PC-3 (cell line): ENCODE measurements at regions not wholly inside any gene's neighbourhood (a gene's known extent, or its start where the extent isn't known, plus 50 kb on each side); places are given as distances from the start of the nearest gene placed in this dataset.

Experiments used
- ATAC-seq: fragments of 200-7000 bp; cut with Tn5 transposase; 2 replicates; pipeline ENCODE4 v1.9.1; 2020; ENCODE audit warnings: mild to moderate bottlenecking, moderate library complexity
- BruUV-seq: library from RNA; stranded (reverse); fragments of 400-500 nt; replicated peaks from 2 replicates; lab custom pipeline; 2021; lab: Mats Ljungman, UMichigan
- CTCF ChIA-PET: fragments of 300-600 bp; sonication (Branson Sonifier 250); formaldehyde crosslinking; loops from one replicate; lab custom pipeline; 2022; ENCODE audit warnings: antibody characterized with exemption; lab: Charles Lee
- POLR2A ChIA-PET: fragments of 300-600 bp; sonication (Branson Sonifier 250); formaldehyde crosslinking; loops from one replicate; lab custom pipeline; 2022; ENCODE audit warnings: antibody characterized with exemption; ENCODE audit not compliant: unreplicated experiment; lab: Charles Lee
- DNase-seq: peaks from one replicate; pipeline ENCODE4 v3.0.0-alpha.2; 2015
- H2AFZ ChIP-seq: fragments of 300-600 bp; sonication (generic); 2 replicates; pipeline ENCODE4 v1.6.0; 2016; ENCODE audit warnings: antibody characterized with exemption, low read length
- H3F3A ChIP-seq: fragments of 300-600 bp; sonication (generic); one replicate; pipeline ENCODE4 v1.6.0; 2017; ENCODE audit warnings: antibody characterized with exemption, low read length, control low read depth, mild to moderate bottlenecking; ENCODE audit not compliant: unreplicated experiment
- H3K27ac ChIP-seq: fragments of 300-600 bp; sonication (generic); 2 replicates; pipeline ENCODE4 v1.5.1; 2016; ENCODE audit warnings: mild to moderate bottlenecking, low read length
- H3K27me3 ChIP-seq: fragments of 300-600 bp; sonication (generic); 2 replicates; pipeline ENCODE4 v1.6.1; 2016; ENCODE audit warnings: low read length, mixed read lengths
- H3K36me3 ChIP-seq: fragments of 300-600 bp; sonication (generic); 2 replicates; pipeline ENCODE4 v1.6.1; 2016; ENCODE audit warnings: low read depth, mixed run types, low read length, mixed read lengths
- H3K4me1 ChIP-seq: fragments of 300-600 bp; sonication (generic); 2 replicates; pipeline ENCODE4 v1.5.1; 2016; ENCODE audit warnings: low read length; ENCODE audit not compliant: insufficient read depth
- H3K4me2 ChIP-seq: fragments of 300-600 bp; sonication (generic); 2 replicates; pipeline ENCODE4 v1.6.0; 2016; ENCODE audit warnings: low read length
- H3K4me3 ChIP-seq: fragments of 300-600 bp; sonication (generic); 2 replicates; pipeline ENCODE4 v1.5.1; 2016; ENCODE audit warnings: mild to moderate bottlenecking, low read length, mixed read lengths
- H3K79me2 ChIP-seq: fragments of 300-600 bp; sonication (generic); 2 replicates; pipeline ENCODE4 v1.6.1; 2017; ENCODE audit warnings: low read length, mixed read lengths
- H3K9ac ChIP-seq: fragments of 300-600 bp; sonication (generic); 2 replicates; pipeline ENCODE4 v1.6.0; 2016; ENCODE audit warnings: mild to moderate bottlenecking, low read length
- H3K9me2 ChIP-seq: fragments of 300-600 bp; sonication (generic); replicated peaks from 2 replicates; pipeline ENCODE4 v1.6.1; 2016; ENCODE audit warnings: mixed run types, low read length, mixed read lengths
- H3K9me3 ChIP-seq: fragments of 300-600 bp; sonication (generic); 2 replicates; pipeline ENCODE4 v1.6.1; 2016; ENCODE audit warnings: low read length, mixed read lengths
- H4K20me1 ChIP-seq: fragments of 300-600 bp; sonication (generic); 2 replicates; pipeline ENCODE4 v1.6.1; 2016; ENCODE audit warnings: low read length, mixed read lengths
- CTCF ChIP-seq: fragments of 300-600 bp; sonication (generic); conservative IDR thresholded peaks from 2 replicates; pipeline ENCODE4 v1.5.1; 2017; ENCODE audit warnings: antibody characterized with exemption, low read depth, mild to moderate bottlenecking, low read length
- EZH2 ChIP-seq: fragments of 300-600 bp; sonication (generic); IDR thresholded peaks from one replicate; pipeline ENCODE4 v1.6.1; 2017; ENCODE audit warnings: antibody characterized with exemption, mild to moderate bottlenecking, low read length; ENCODE audit not compliant: unreplicated experiment
- EZH2phosphoT487 ChIP-seq: fragments of 300-600 bp; sonication (generic); IDR thresholded peaks from 2 replicates; pipeline ENCODE4 v1.6.1; 2018; ENCODE audit warnings: mild to moderate bottlenecking, antibody characterized with exemption, low read length, borderline replicate concordance
- intact Hi-C: fragments of 100-400 bp; cut with micrococcal nuclease; formaldehyde crosslinking; loops from 2 replicates; pipeline ENCODE4 v1.9.0; 2023

GRCh38 chr4:27915822-27916221 lies 1055.2 kb downstream of the STIM2 start:
- H3K9me2 ChIP-seq: no peaks in the 10 kb centered on the region
- no peak for ATAC-seq
- intact Hi-C loops: no loop called here
- H3K9me3 ChIP-seq: no peaks in the 10 kb centered on the region
- no peaks in the 10 kb centered on the region for H3F3A ChIP-seq
- H3K4me1 ChIP-seq: peaks cover 12% of the 10 kb centered on the region; the same call in 1 of the 2 replicates
- no peaks in the 10 kb centered on the region for H4K20me1 ChIP-seq
- H3K27ac ChIP-seq: no peak overlapping the region
- H2AFZ ChIP-seq: no peak overlapping the region
- BruUV-seq: no TSS peak
- DNase-seq: no peak
- H3K4me3 ChIP-seq: no peak overlapping the region
- no peak for TF ChIP-seq CTCF
- no peak for TF ChIP-seq EZH2phosphoT487
- TF ChIP-seq EZH2: no peak
- H3K9ac ChIP-seq: no peak overlapping the region
- H3K36me3 ChIP-seq: no peaks in the 10 kb centered on the region
- ChIA-PET POLR2A (no interaction called here), CTCF (no interaction called here)
- H3K79me2 ChIP-seq: no peaks in the 10 kb centered on the region
- no peaks in the 10 kb centered on the region for H3K27me3 ChIP-seq
- H3K4me2 ChIP-seq: no peak overlapping the region

GRCh38 chr4:27916452-27917184 lies 1056.0 kb downstream of the STIM2 start:
- H3K4me3 ChIP-seq: no peak overlapping the region
- ATAC-seq (no peak), DNase-seq (no peak)
- CTCF ChIA-PET: no interaction called here
- POLR2A ChIA-PET: no interaction called here
- no peak overlapping the region for H2AFZ ChIP-seq
- no peaks in the 10 kb centered on the region for H3K27me3 ChIP-seq
- BruUV-seq: no TSS peak
- TF ChIP-seq CTCF: no peak
- no peak for TF ChIP-seq EZH2
- TF ChIP-seq EZH2phosphoT487: no peak
- H3K9ac ChIP-seq: no peak overlapping the region
- H3K27ac ChIP-seq: no peak overlapping the region
- no peaks in the 10 kb centered on the region for H4K20me1 ChIP-seq
- H3K4me1 ChIP-seq: peaks cover 12% of the 10 kb centered on the region; the same call in 1 of the 2 replicates
- H3F3A ChIP-seq: no peaks in the 10 kb centered on the region
- no peaks in the 10 kb centered on the region for H3K9me2 ChIP-seq
- H3K9me3 ChIP-seq: no peaks in the 10 kb centered on the region
- H3K79me2 ChIP-seq: no peaks in the 10 kb centered on the region
- H3K36me3 ChIP-seq: no peaks in the 10 kb centered on the region
- intact Hi-C loops: no loop called here
- H3K4me2 ChIP-seq: no peak overlapping the region

GRCh38 chr4:27917381-27917780 lies 1056.7 kb downstream of the STIM2 start:
- Histone ChIP-seq H3K4me2 (no peak overlapping the region), H4K20me1 (no peaks in the 10 kb centered on the region), H2AFZ (no peak overlapping the region), H3K27ac (no peak overlapping the region), H3K4me1 (peaks cover 12% of the 10 kb centered on the region; the same call in 1 of the 2 replicates), H3K9me3 (no peaks in the 10 kb centered on the region), H3K9ac (no peak overlapping the region), H3F3A (no peaks in the 10 kb centered on the region), H3K36me3 (no peaks in the 10 kb centered on the region), H3K79me2 (no peaks in the 10 kb centered on the region), H3K27me3 (no peaks in the 10 kb centered on the region), H3K9me2 (no peaks in the 10 kb centered on the region), H3K4me3 (no peak overlapping the region)
- ChIA-PET POLR2A (no interaction called here), CTCF (no interaction called here)
- ATAC-seq (no peak), DNase-seq (no peak)
- intact Hi-C loops: no loop called here
- TF ChIP-seq EZH2: no peak
- TF ChIP-seq EZH2phosphoT487: no peak
- BruUV-seq: no TSS peak
